ENCODE measurements at regions not wholly inside any gene's neighbourhood (a gene's known extent, or its start where the extent isn't known, plus 50 kb on each side); places are given as distances from the start of the nearest gene placed in this dataset.
"Not testable (repeated sequence)": the region's sequence is repeated elsewhere in the genome, so short reads cannot be mapped to it uniquely, and the experiment has no call there.

DNA sequence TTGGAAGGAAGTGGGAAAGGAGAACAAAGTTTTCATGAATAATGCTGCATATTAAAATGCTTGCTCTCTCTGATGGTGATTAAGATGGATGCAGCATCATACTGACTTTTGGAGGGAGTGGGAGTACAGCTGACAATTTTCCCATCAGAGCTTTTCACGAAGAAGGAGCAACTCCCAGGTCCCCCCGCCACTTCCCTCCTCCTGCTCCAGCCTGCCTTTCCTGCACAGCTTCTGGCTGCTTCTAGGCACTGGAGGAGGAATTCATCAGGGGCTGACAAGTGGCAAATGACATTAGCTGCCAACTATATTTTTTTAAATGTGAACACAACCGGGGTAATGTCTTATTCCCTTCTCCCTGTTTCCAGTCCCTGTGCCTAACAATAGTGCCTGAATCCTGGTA is 477.9 kb downstream of the SHISA9 start:
- no peaks in the 10 kb centered on the region for H3K36me3 ChIP-seq
- 70% methylated on average over 3 of the region's 3 CpGs for WGBS

DNA sequence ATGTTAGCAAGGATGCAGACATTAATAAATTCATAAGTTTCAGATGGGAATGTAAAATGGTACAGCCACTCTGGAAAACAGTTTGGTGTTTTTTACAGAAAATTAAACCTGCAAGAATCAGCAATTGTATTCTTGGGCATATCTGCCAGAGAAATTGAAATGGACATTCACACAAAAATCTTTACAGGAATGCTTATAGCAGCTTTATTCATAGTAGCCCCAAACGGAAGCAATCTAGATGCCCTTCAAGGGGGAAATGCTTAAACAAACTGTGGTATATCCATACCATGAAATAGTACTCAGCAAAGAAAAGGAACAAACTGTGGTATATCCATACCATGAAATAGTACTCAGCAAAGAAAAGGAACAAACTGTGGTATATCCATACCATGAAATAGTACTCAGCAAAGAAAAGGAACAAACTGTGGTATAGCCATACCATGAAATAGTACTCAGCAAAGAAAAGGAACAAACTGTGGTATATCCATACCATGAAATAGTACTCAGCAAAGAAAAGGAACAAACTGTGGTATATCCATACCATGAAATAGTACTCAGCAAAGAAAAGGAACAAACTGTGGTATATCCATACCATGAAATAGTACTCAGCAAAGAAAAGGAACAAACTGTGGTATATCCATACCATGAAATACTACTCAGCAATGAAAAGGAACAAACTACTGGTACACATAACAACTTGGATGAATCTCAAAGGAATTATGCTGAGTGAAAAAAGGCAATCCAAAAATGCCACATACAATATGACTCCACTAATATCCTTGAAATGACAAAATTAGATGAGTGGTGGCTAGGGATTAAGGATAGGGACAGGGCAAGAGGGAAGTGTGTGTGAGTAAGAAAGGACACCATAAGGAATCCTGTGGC is 484.0 kb downstream of the SHISA9 start:
- H3K4me1 ChIP-seq; H3K36me3 ChIP-seq; intact Hi-C loops (cut with DNase I); H3K27ac ChIP-seq (replicated peaks in 1 of 4); H3K4me3 ChIP-seq; H3K27me3 ChIP-seq; DNase-seq (ENCODE audit: extremely low spot score): not testable (repeated sequence)
- peaks cover 0 to 28% (median 23%) of the 10 kb centered on the region in 4 donors for H3K9me3 ChIP-seq
- WGBS, result 85% methylated on average over 1 of the region's 1 CpG

More for the DNA sequence above, 477.9 kb downstream of the SHISA9 start:
- TF ChIP-seq, protein P1, sequence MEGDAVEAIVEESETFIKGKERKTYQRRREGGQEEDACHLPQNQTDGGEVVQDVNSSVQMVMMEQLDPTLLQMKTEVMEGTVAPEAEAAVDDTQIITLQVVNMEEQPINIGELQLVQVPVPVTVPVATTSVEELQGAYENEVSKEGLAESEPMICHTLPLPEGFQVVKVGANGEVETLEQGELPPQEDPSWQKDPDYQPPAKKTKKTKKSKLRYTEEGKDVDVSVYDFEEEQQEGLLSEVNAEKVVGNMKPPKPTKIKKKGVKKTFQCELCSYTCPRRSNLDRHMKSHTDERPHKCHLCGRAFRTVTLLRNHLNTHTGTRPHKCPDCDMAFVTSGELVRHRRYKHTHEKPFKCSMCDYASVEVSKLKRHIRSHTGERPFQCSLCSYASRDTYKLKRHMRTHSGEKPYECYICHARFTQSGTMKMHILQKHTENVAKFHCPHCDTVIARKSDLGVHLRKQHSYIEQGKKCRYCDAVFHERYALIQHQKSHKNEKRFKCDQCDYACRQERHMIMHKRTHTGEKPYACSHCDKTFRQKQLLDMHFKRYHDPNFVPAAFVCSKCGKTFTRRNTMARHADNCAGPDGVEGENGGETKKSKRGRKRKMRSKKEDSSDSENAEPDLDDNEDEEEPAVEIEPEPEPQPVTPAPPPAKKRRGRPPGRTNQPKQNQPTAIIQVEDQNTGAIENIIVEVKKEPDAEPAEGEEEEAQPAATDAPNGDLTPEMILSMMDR (IDR thresholded peaks at IDR 0.05), result no peak
- TF ChIP-seq EP300 (IDR thresholded peaks at IDR 0.05), result no peak
- TF ChIP-seq POLR2AphosphoS5 (IDR thresholded peaks at IDR 0.05), result no peak
- no peak for TF ChIP-seq POLR2A (IDR thresholded peaks at IDR 0.05; ENCODE audit: low read depth)
- Histone ChIP-seq H3K9me3 (peaks cover 0 to 11% (median 5%) of the 10 kb centered on the region in 4 donors), H3K27me3 (no peaks in the 10 kb centered on the region), H3K4me1 (no peaks in the 10 kb centered on the region), H3K4me3 (no peak overlapping the region), H3K27ac (replicated peaks in 1 of 4) (no peak overlapping the region)
- intact Hi-C loops (cut with DNase I), result no loop called here
- DNase-seq (ENCODE audit: extremely low spot score), result no peak

DNA sequence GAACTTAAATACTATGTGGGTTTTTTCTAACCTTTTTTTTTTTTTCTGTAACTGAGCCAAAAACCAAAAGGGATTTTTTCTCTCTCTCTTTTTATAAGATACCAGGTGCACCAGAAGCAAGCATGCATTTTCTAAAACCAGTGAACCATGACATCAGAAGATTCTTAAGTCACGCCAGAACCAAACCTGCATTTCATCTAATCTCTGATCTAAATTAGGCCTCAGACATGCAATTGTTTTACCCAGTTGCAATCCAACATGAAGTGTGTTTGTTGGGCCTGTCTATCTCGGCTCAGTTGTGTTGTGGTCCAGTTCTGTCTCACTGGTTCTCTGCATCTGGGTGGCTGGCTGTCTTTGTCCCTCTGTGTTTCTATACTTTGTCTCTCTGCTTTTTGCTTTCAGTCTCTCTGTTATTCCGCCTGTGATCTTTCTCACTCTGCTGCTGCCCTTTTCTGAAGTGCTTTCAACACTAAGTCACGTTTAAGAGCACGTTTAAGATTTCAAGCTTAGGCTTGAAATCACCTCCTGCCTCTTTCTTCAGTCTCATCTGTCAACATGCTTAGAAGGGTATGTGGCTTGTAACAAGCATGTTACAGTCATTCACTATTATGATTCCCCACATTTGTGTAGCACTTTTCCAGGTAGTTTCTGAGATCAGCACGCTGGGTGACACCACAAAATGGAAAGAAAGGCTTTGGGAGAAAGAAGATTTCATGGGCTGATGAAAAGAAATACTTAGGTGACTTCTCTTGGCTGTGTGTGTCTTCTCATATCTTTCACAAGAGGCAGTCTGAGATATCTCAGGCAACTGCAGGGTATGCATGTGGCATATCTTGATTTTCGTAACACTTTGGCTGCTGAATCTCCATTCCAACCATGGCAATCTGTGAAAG is 488.9 kb downstream of the SHISA9 start:
- no peaks in the 10 kb centered on the region for H3K27me3 ChIP-seq
- WGBS, result 69% methylated on average over 7 of the region's 7 CpGs
- DNase-seq (ENCODE audit: extremely low spot score), result peak; percentile 53
- no peaks in the 10 kb centered on the region for H3K4me1 ChIP-seq
- TF ChIP-seq, protein P1 (IDR thresholded peaks at IDR 0.05), result no peak
- TF ChIP-seq EP300 (IDR thresholded peaks at IDR 0.05) (no peak), POLR2AphosphoS5 (IDR thresholded peaks at IDR 0.05) (no peak), POLR2A (IDR thresholded peaks at IDR 0.05; ENCODE audit: low read depth) (no peak)
- peaks cover 0 to 16% (median 11%) of the 10 kb centered on the region in 4 donors for H3K9me3 ChIP-seq
- no peak overlapping the region for H3K4me3 ChIP-seq
- no peak overlapping the region for H3K27ac ChIP-seq (replicated peaks in 1 of 4)
- H3K36me3 ChIP-seq, result no peaks in the 10 kb centered on the region
- intact Hi-C loops (cut with DNase I), result no loop called here

DNA sequence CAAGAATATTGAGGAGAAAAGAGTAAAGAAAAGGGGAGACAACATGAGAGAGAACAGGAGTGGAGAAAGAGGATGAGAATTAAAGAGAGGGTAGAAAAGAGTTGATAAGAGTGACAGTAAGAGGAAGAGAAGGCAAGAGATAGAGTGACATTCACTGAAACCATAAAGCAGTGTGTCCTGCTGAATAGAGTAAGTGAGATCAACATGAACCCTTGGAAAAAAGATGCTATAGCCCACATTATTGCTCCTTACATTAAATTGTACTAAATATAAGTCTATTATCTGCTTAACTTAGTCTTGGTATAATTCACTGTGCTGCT is 489.5 kb downstream of the SHISA9 start:
- Histone ChIP-seq H3K4me3 (no peak overlapping the region), H3K4me1 (no peaks in the 10 kb centered on the region), H3K27me3 (no peaks in the 10 kb centered on the region), H3K27ac (replicated peaks in 1 of 4) (no peak overlapping the region), H3K9me3 (peaks cover 0 to 12% (median 7%) of the 10 kb centered on the region in 4 donors), H3K36me3 (no peaks in the 10 kb centered on the region)
- TF ChIP-seq, protein P1 (IDR thresholded peaks at IDR 0.05), result no peak
- no peak for TF ChIP-seq POLR2A (IDR thresholded peaks at IDR 0.05; ENCODE audit: low read depth)
- no peak for TF ChIP-seq POLR2AphosphoS5 (IDR thresholded peaks at IDR 0.05)
- DNase-seq (ENCODE audit: extremely low spot score), result no peak
- intact Hi-C loops (cut with DNase I), result no loop called here

DNA sequence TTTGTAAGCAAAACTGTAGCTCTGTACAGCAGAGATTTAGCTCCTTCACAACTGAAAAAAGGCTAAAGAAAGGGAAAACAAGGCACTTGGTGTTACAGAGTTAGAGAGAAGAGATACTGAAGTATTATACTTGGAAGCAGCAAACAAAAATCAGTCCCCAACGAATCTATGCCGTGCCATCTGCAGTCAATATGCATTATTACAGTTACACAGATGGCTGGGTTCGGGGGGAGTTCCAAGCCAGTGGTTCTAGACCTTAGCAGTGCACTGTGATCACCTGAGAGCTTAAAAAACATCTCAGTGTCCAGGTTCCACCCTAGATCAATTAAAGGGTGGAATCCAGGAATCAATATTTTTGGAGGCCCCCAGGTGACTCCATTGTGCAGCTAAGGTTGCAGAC is 489.9 kb downstream of the SHISA9 start:
- 82% methylated on average over 3 of the region's 3 CpGs for WGBS
- Histone ChIP-seq H3K4me3 (no peak overlapping the region), H3K4me1 (no peaks in the 10 kb centered on the region), H3K27me3 (no peaks in the 10 kb centered on the region), H3K9me3 (peaks cover 0 to 8% (median 3%) of the 10 kb centered on the region in 4 donors), H3K36me3 (no peaks in the 10 kb centered on the region), H3K27ac (replicated peaks in 1 of 4) (no peak overlapping the region)
- peak; percentile 37 for DNase-seq (ENCODE audit: extremely low spot score)
- intact Hi-C loops (cut with DNase I), result no loop called here
- TF ChIP-seq POLR2A (IDR thresholded peaks at IDR 0.05; ENCODE audit: low read depth) (no peak), POLR2AphosphoS5 (IDR thresholded peaks at IDR 0.05) (no peak), EP300 (IDR thresholded peaks at IDR 0.05) (no peak)
- TF ChIP-seq, protein P1 (IDR thresholded peaks at IDR 0.05), result no peak
